Fibroblast of lung (primary cell): ENCODE measurements at regions not wholly inside any gene's neighbourhood (a gene's known extent, or its start where the extent isn't known, plus 50 kb on each side); places are given as distances from the start of the nearest gene placed in this dataset.

Source experiments
- DNase-seq, 2 donors: peaks; one replicate each; pipeline versions ENCODE4 v3.0.0 to v3.0.0-alpha.2; 2010; ENCODE audit warnings: low read depth in 2 of 2
- H2AFZ ChIP-seq: 2 replicates; pipeline ENCODE4 v1.5.1; 2012; ENCODE audit warnings: low read length, control low read depth, inconsistent platforms
- H3K27ac ChIP-seq: 2 replicates; pipeline ENCODE4 v1.5.1; 2011; ENCODE audit warnings: low read length, control low read depth; ENCODE audit not compliant: insufficient read depth
- H3K27me3 ChIP-seq: 2 replicates; pipeline ENCODE4 v1.5.1; 2011; ENCODE audit warnings: mild to moderate bottlenecking, low read length; ENCODE audit not compliant: control insufficient read depth, insufficient read depth
- H3K36me3 ChIP-seq: 2 replicates; pipeline ENCODE4 v1.5.1; 2011; ENCODE audit warnings: low read length; ENCODE audit not compliant: control insufficient read depth, insufficient read depth
- H3K4me1 ChIP-seq: 2 replicates; pipeline ENCODE4 v1.5.1; 2011; ENCODE audit warnings: low read length; ENCODE audit not compliant: control insufficient read depth, insufficient read depth; ENCODE audit errors: extremely low read depth
- H3K4me2 ChIP-seq: 2 replicates; pipeline ENCODE4 v1.5.1; 2011; ENCODE audit warnings: low read length, control low read depth; ENCODE audit not compliant: insufficient read depth; ENCODE audit errors: extremely low read depth
- H3K4me3 ChIP-seq, 4 experiments: fragments of 200-600 bp in 1 of 4; sonication (generic) in 1 of 4; replicated peaks in 1 of 4; 2 replicates each; pipeline ENCODE4 v1.5.1; 2011 to 2016; ENCODE audit warnings: low read length in 4 of 4, low read depth in 3 of 4, mild to moderate bottlenecking in 3 of 4, control low read depth in 2 of 4, inconsistent platforms in 1 of 4, mixed read lengths in 1 of 4; ENCODE audit not compliant: insufficient read depth in 1 of 4; ENCODE audit errors: control extremely low read depth in 1 of 4
- H3K79me2 ChIP-seq: 2 replicates; pipeline ENCODE4 v1.5.1; 2012; ENCODE audit warnings: mild to moderate bottlenecking, low read length, inconsistent platforms; ENCODE audit not compliant: control insufficient read depth, insufficient read depth
- H3K9ac ChIP-seq: 2 replicates; pipeline ENCODE4 v1.5.1; 2011; ENCODE audit warnings: mild to moderate bottlenecking, low read length, control low read depth; ENCODE audit not compliant: insufficient read depth
- H3K9me3 ChIP-seq: 2 replicates; pipeline ENCODE4 v1.5.1; 2012; ENCODE audit warnings: low read depth, low read length; ENCODE audit not compliant: control insufficient read depth, insufficient read depth
- H4K20me1 ChIP-seq: 2 replicates; pipeline ENCODE4 v1.5.1; 2011; ENCODE audit warnings: low read length; ENCODE audit not compliant: control insufficient read depth, insufficient read depth; ENCODE audit errors: extremely low read depth
- CTCF ChIP-seq, 2 donors: IDR thresholded peaks in 1 of 2; conservative IDR thresholded peaks in 1 of 2; 1 replicate in 1 of 2; 2 replicates in 1 of 2; pipeline ENCODE4 v1.5.1; 2011 to 2012; ENCODE audit warnings: low read length in 2 of 2, control low read depth in 1 of 2, inconsistent platforms in 1 of 2, low read depth in 1 of 2, mild to moderate bottlenecking in 1 of 2
- EZH2 ChIP-seq: IDR thresholded peaks from 2 replicates; pipeline ENCODE4 v1.5.1; 2012; ENCODE audit warnings: low read length, control low read depth, mild to moderate bottlenecking; ENCODE audit errors: missing control alignments

GRCh38 chr17:14482715-14483114, 181.8 kb downstream of the HS3ST3B1 start:
- no peaks in the 10 kb centered on the region for H3K36me3 ChIP-seq
- H3K4me3 ChIP-seq = no peak overlapping the region
- no peak for TF ChIP-seq CTCF (conservative IDR thresholded peaks at IDR 0.05 in 1 of 2, IDR thresholded peaks at IDR 0.05 in 1 of 2; ENCODE audit: low read depth in 1 of 2, low read length in 2 of 2)
- TF ChIP-seq EZH2 = no peak
- no peak for DNase-seq
- H4K20me1 ChIP-seq = no peaks in the 10 kb centered on the region
- no peak overlapping the region for H2AFZ ChIP-seq
- no peak overlapping the region for H3K4me2 ChIP-seq
- no peaks in the 10 kb centered on the region for H3K27me3 ChIP-seq
- no peak overlapping the region for H3K9ac ChIP-seq
- no peaks in the 10 kb centered on the region for H3K4me1 ChIP-seq
- H3K79me2 ChIP-seq = no peaks in the 10 kb centered on the region
- no peaks in the 10 kb centered on the region for H3K9me3 ChIP-seq
- no peak overlapping the region for H3K27ac ChIP-seq

- Histone ChIP-seq H3K27ac (no peak overlapping the region), H3K27me3 (no peaks in the 10 kb centered on the region), H3K4me2 (no peak overlapping the region), H3K4me1 (no peaks in the 10 kb centered on the region), H3K36me3 (no peaks in the 10 kb centered on the region), H3K79me2 (no peaks in the 10 kb centered on the region), H2AFZ (no peak overlapping the region), H3K4me3 (no peak overlapping the region), H4K20me1 (no peaks in the 10 kb centered on the region), H3K9ac (no peak overlapping the region), H3K9me3 (no peaks in the 10 kb centered on the region)
- DNase-seq = no peak
- no peak for TF ChIP-seq CTCF (conservative IDR thresholded peaks at IDR 0.05 in 1 of 2, IDR thresholded peaks at IDR 0.05 in 1 of 2; ENCODE audit: low read depth in 1 of 2, low read length in 2 of 2)
- TF ChIP-seq EZH2 = no peak
Observed at GRCh38 chr17:14481664-14482063, 180.8 kb downstream of the HS3ST3B1 start.

- Histone ChIP-seq H3K27me3 (no peaks in the 10 kb centered on the region), H3K9me3 (no peaks in the 10 kb centered on the region), H3K9ac (no peak overlapping the region), H4K20me1 (no peaks in the 10 kb centered on the region), H3K79me2 (no peaks in the 10 kb centered on the region), H3K4me1 (peaks cover 3% of the 10 kb centered on the region), H3K36me3 (no peaks in the 10 kb centered on the region), H3K4me2 (no peak overlapping the region), H3K27ac (no peak overlapping the region), H2AFZ (no peak overlapping the region), H3K4me3 (no peak overlapping the region)
- TF ChIP-seq CTCF (conservative IDR thresholded peaks at IDR 0.05 in 1 of 2, IDR thresholded peaks at IDR 0.05 in 1 of 2; ENCODE audit: low read depth in 1 of 2, low read length in 2 of 2) (no peak), EZH2 (no peak)
- DNase-seq = no peak
Observed at GRCh38 chr17:14474591-14474990, 173.7 kb downstream of the HS3ST3B1 start.
